GM21367 (cell line): ENCODE measurements at regions not wholly inside any gene's neighbourhood (a gene's known extent, or its start where the extent isn't known, plus 50 kb on each side); places are given as distances from the start of the nearest gene placed in this dataset.

Experiments used
- ATAC-seq: cut with Tn5 transposase; IDR thresholded peaks from one replicate; pipeline ENCODE4 v1.9.1; 2021; ENCODE audit not compliant: unreplicated experiment

- no peak for ATAC-seq
Measured at GRCh38 chr6:126526996-126527606, 187.2 kb downstream of the CENPW start.

GRCh38 chr6:126529637-126530362, 189.9 kb downstream of the CENPW start:
- ATAC-seq, result no peak

GRCh38 chr6:126530775-126531174, 190.9 kb downstream of the CENPW start:
- ATAC-seq, result no peak

- ATAC-seq, result no peak
Measured at GRCh38 chr6:126531286-126531685, 191.4 kb downstream of the CENPW start.

- ATAC-seq, result peak; percentile 45
Measured at GRCh38 chr6:126531840-126532239, 191.9 kb downstream of the CENPW start.

GRCh38 chr6:126534401-126534800, 194.5 kb downstream of the CENPW start:
- ATAC-seq, result no peak

GRCh38 chr6:126535138-126535537, 195.2 kb downstream of the CENPW start:
- ATAC-seq, result no peak

- no peak for ATAC-seq
Measured at GRCh38 chr6:126535595-126535994, 195.7 kb downstream of the CENPW start.

- no peak for ATAC-seq
Measured at GRCh38 chr6:126537061-126537816, 197.3 kb downstream of the CENPW start.

- no peak for ATAC-seq
Measured at GRCh38 chr6:126539022-126539421, 199.1 kb downstream of the CENPW start.

GRCh38 chr6:126540161-126540560, 200.2 kb downstream of the CENPW start:
- no peak for ATAC-seq

GRCh38 chr6:126541806-126542491, 202.0 kb downstream of the CENPW start:
- ATAC-seq, result no peak

- no peak for ATAC-seq
Measured at GRCh38 chr6:126546541-126547120, 206.7 kb downstream of the CENPW start.

GRCh38 chr6:126548300-126548699, 208.4 kb downstream of the CENPW start:
- ATAC-seq, result no peak

- no peak for ATAC-seq
Measured at GRCh38 chr6:126550323-126550722, 210.4 kb downstream of the CENPW start.

- ATAC-seq, result no peak
Measured at GRCh38 chr6:126551832-126552231, 211.9 kb downstream of the CENPW start.

- no peak for ATAC-seq
Measured at GRCh38 chr6:126553854-126554253, 213.9 kb downstream of the CENPW start.

GRCh38 chr6:126570507-126570906, 230.6 kb downstream of the CENPW start:
- ATAC-seq, result no peak

- ATAC-seq, result no peak
Measured at GRCh38 chr6:126574301-126574700, 234.4 kb downstream of the CENPW start.

- ATAC-seq, result no peak
Measured at GRCh38 chr6:126581316-126581715, 241.4 kb downstream of the CENPW start.

GRCh38 chr6:126600258-126600916, 260.5 kb downstream of the CENPW start:
- no peak for ATAC-seq
